ENCODE measurements at regions not wholly inside any gene's neighbourhood (a gene's known extent, or its start where the extent isn't known, plus 50 kb on each side); places are given as distances from the start of the nearest gene placed in this dataset.

DNA sequence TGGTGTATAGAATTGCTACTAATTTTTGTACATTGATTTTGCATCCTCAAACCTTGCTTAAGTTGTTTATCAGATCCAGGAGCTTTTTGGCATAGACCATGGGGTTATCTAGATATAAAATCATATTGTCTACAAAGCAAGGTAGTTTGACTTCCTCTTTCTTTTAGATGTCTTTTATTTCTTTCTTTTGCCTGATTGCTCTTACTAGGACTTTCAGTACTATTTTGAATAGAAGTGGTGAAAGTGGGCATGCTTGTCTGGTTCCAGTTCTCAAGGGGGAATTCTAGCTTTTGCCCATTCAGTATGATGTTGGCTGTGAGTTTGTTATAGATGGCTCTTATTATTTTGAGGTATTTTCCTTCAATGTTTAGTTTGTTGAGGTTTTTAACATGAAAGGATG is 187.9 kb upstream of the LCORL start:
- TF ChIP-seq, protein P1, sequence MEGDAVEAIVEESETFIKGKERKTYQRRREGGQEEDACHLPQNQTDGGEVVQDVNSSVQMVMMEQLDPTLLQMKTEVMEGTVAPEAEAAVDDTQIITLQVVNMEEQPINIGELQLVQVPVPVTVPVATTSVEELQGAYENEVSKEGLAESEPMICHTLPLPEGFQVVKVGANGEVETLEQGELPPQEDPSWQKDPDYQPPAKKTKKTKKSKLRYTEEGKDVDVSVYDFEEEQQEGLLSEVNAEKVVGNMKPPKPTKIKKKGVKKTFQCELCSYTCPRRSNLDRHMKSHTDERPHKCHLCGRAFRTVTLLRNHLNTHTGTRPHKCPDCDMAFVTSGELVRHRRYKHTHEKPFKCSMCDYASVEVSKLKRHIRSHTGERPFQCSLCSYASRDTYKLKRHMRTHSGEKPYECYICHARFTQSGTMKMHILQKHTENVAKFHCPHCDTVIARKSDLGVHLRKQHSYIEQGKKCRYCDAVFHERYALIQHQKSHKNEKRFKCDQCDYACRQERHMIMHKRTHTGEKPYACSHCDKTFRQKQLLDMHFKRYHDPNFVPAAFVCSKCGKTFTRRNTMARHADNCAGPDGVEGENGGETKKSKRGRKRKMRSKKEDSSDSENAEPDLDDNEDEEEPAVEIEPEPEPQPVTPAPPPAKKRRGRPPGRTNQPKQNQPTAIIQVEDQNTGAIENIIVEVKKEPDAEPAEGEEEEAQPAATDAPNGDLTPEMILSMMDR (IDR thresholded peaks at IDR 0.05): no peak
- TF ChIP-seq POLR2A (IDR thresholded peaks at IDR 0.05): no peak
